ENCODE measurements at regions not wholly inside any gene's neighbourhood (a gene's known extent, or its start where the extent isn't known, plus 50 kb on each side); places are given as distances from the start of the nearest gene placed in this dataset.

DNA sequence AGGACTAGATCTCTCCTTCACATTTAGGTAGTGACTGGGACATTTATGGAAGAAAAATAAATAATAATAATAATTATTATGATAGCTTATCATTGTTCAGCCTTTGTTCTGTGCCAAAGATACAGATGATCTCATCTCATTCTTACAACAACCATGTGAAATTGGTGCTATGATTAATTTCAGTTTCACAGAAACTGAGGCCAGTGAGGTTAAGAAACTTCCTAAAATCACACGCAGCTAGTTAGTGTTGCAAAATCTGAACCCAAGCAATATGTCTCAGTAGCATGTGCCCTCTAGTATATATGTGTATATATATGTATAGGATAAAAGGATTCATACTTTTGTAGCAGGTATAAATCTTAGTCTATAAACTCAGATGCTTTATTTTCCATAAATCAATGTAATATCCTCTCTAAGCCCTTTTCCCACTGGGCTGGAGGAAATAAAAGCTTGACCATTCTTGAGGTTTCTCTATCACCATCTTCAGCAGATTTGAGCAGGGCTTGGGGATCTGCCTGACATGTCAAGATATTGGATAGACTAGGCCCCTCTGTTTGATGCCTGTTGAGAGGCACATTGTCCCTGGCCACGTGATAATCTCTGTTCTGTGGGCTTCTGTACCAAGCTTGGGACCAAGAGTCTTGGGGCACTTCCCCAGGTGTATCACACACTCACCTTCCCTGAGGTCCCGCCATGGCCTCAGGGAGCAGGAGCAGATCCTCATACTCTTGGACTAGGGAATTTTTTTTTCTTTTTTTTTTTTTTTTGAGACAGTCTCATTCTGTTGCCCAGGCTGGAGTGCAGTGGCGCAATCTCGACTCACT lies 172.6 kb upstream of the NRP1 start:
- Histone ChIP-seq H3K9me3 (ENCODE audit: insufficient read depth, low read depth, low read length) (peaks cover 3% of the 10 kb centered on the region; the same call in 1 of the 2 replicates), H3K9ac (ENCODE audit: low read depth, low read length) (no peak overlapping the region), H3K27ac (ENCODE audit: low read depth, low read length) (no peak overlapping the region), H3K4me3 (ENCODE audit: low read length) (no peak overlapping the region), H3K36me3 (ENCODE audit: insufficient read depth, low read length) (no peaks in the 10 kb centered on the region), H3K27me3 (ENCODE audit: insufficient read depth, low read length) (no peaks in the 10 kb centered on the region), H3K4me1 (ENCODE audit: insufficient read depth, low read length) (peaks cover 14% of the 10 kb centered on the region)
- 96% methylated on average over 5 of the region's 5 CpGs for WGBS

DNA sequence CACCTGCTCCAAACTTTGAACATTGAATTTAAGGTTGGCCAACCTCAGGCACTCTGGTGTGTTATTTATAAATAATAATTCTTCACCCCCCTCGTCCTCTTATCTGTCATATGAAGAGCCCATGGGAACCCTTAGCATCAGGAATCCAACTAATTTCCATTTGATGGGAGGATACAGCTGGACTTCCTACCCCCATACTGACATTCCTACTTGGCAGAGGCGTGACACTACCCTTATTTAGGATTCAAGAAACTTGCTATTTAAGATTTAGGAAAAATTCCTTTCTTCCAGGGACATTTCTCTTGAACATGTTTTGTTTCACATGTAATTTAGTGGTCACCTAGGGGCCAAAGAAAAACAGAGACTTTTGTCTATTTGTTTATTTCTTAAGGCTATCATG lies 171.9 kb upstream of the NRP1 start:
- Histone ChIP-seq H3K4me3 (ENCODE audit: low read length) (no peak overlapping the region), H3K27ac (ENCODE audit: low read depth, low read length) (no peak overlapping the region), H3K27me3 (ENCODE audit: insufficient read depth, low read length) (no peaks in the 10 kb centered on the region), H3K36me3 (ENCODE audit: insufficient read depth, low read length) (no peaks in the 10 kb centered on the region), H3K4me1 (ENCODE audit: insufficient read depth, low read length) (peaks cover 14% of the 10 kb centered on the region), H3K9ac (ENCODE audit: low read depth, low read length) (no peak overlapping the region), H3K9me3 (ENCODE audit: insufficient read depth, low read depth, low read length) (peaks cover 6% of the 10 kb centered on the region; the same call in 1 of the 2 replicates)
- WGBS, result 88% methylated on average over 2 of the region's 2 CpGs

DNA sequence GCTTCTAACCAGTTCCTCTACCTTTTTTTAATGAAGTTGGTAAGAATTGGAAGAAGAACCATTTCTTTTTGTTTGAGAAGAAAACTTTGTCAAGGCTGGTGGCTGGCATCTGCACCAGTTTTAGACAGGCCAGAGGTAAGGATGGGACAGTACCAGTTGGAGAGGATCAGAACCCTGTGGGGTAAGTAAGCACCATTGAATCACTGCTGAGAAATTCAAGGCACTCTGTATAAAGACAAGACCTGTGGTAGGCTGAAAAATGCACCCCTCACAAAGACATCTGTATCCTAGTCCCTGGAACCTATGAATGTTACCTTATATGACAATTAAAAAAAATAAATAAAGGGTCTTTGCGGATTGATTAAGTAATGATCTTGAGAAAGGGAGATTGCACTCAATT lies 166.7 kb upstream of the NRP1 start:
- Histone ChIP-seq H3K4me1 (ENCODE audit: insufficient read depth, low read length) (no peaks in the 10 kb centered on the region), H3K27me3 (ENCODE audit: insufficient read depth, low read length) (no peaks in the 10 kb centered on the region), H3K36me3 (ENCODE audit: insufficient read depth, low read length) (no peaks in the 10 kb centered on the region), H3K27ac (ENCODE audit: low read depth, low read length) (no peak overlapping the region), H3K9ac (ENCODE audit: low read depth, low read length) (no peak overlapping the region), H3K4me3 (ENCODE audit: low read length) (no peak overlapping the region), H3K9me3 (ENCODE audit: insufficient read depth, low read depth, low read length) (peaks cover 6% of the 10 kb centered on the region; the same call in 1 of the 2 replicates)
- WGBS, result no CpG with 5 or more reads among the region's 1 CpG

DNA sequence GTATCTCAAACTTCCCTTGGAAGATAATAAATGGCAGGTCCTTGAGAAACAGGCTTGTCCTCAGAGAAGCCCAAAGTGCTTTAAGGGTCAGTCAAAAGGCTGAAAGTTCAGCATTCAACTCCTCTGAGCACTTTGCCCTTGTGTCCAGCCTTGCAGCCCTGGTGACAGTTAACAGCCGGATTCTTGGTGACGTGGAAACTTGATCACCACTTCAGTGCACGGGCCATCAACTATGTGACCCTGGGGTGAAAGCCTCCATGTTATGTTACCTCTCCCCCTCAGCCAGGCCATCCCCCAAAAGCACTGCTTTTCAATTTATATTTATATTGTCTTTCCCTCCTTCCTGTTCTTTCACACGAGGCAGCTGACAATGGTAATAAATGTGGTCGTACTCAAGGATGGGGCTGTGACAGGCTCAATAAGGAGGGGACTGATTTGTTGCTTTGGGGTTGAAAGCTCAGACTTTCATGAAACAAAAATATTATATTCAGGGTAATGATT lies 164.0 kb upstream of the NRP1 start:
- Histone ChIP-seq H3K36me3 (ENCODE audit: insufficient read depth, low read length) (no peaks in the 10 kb centered on the region), H3K9me3 (ENCODE audit: insufficient read depth, low read depth, low read length) (peaks cover 6% of the 10 kb centered on the region; the same call in 1 of the 2 replicates), H3K9ac (ENCODE audit: low read depth, low read length) (no peak overlapping the region), H3K27me3 (ENCODE audit: insufficient read depth, low read length) (no peaks in the 10 kb centered on the region), H3K27ac (ENCODE audit: low read depth, low read length) (no peak overlapping the region), H3K4me3 (ENCODE audit: low read length) (no peak overlapping the region), H3K4me1 (ENCODE audit: insufficient read depth, low read length) (no peaks in the 10 kb centered on the region; the same call in 1 of the 2 replicates)
- 89% methylated on average over 5 of the region's 5 CpGs for WGBS

DNA sequence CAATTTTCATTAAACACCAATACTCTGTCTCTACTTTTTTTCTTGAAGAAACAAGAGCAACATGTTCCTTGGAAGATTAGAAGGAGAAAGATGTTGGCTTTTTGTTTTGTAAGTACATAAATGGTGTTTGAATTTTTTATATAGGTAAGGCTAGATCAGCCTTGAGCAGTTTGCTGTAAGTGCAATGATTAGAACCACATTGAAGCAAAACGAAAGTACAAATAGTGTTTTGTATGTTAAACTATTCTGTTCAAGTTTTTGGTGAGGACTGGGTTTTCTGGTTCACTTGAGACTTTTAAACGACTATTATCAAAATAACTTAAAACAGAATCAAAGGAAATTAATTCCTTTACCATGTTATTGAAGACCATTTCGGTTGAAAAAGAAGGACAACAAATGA lies 162.9 kb upstream of the NRP1 start:
- peaks cover 6% of the 10 kb centered on the region; the same call in 1 of the 2 replicates for H3K9me3 ChIP-seq (ENCODE audit: insufficient read depth, low read depth, low read length)
- no peaks in the 10 kb centered on the region for H3K36me3 ChIP-seq (ENCODE audit: insufficient read depth, low read length)
- no peaks in the 10 kb centered on the region for H3K27me3 ChIP-seq (ENCODE audit: insufficient read depth, low read length)
- no peak overlapping the region for H3K4me3 ChIP-seq (ENCODE audit: low read length)
- no peak overlapping the region for H3K27ac ChIP-seq (ENCODE audit: low read depth, low read length)
- no peak overlapping the region for H3K9ac ChIP-seq (ENCODE audit: low read depth, low read length)
- no peaks in the 10 kb centered on the region; the same call in 1 of the 2 replicates for H3K4me1 ChIP-seq (ENCODE audit: insufficient read depth, low read length)
- WGBS, result 96% methylated on average over 2 of the region's 3 CpGs

DNA sequence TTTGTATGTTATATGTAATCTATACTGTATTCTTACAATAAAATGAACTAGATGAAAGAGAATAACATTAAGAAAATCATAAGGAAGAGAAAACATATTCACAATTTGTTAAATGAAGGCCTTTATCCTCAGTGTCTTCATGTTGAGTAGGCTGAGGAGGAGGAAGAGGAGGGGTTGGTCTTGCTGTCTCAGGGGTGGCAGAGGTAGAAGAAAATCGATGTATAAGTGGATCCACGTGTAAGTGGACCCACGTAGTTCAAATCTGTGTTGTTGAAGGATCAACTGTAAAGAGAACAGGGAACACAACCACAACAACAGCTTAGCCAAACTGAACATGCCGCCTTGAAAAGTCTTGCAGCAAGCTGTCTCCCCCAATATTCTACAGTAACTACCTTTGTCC lies 161.6 kb upstream of the NRP1 start:
- Histone ChIP-seq H3K4me1 (ENCODE audit: insufficient read depth, low read length) (no peaks in the 10 kb centered on the region; the same call in 1 of the 2 replicates), H3K4me3 (ENCODE audit: low read length) (no peak overlapping the region), H3K27me3 (ENCODE audit: insufficient read depth, low read length) (no peaks in the 10 kb centered on the region), H3K9ac (ENCODE audit: low read depth, low read length) (no peak overlapping the region), H3K9me3 (ENCODE audit: insufficient read depth, low read depth, low read length) (no peaks in the 10 kb centered on the region), H3K27ac (ENCODE audit: low read depth, low read length) (no peak overlapping the region), H3K36me3 (ENCODE audit: insufficient read depth, low read length) (no peaks in the 10 kb centered on the region)
- 90% methylated on average over 4 of the region's 4 CpGs for WGBS

DNA sequence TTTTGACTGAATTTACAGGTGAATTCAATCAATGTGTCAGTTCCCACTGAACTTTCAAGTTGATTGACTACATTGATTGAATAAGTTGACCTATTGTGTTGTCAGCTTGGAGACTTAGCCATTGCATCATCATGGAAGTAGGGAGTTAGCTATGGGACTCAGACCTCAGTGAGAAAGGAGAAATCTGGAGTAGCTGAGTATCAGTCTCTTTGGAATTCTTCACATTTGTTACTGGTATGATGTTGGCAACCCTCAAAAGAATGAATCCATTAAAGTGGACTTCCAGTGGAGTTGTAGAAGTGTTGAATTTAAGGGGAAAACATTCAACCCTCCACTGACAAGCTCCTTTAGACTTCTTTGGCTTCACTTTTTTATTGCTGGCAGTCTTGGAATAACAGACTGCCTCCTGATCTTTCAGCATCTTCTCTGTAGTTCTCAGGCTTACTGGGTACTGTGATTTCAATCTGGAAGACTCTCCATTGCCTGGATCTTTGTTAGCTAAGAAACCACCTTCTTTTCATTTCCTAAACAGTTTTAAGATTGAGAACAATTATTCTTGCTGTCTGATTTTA lies 160.3 kb upstream of the NRP1 start:
- no peak overlapping the region for H3K4me3 ChIP-seq (ENCODE audit: low read length)
- H3K27me3 ChIP-seq (ENCODE audit: insufficient read depth, low read length), result no peaks in the 10 kb centered on the region
- no peak overlapping the region for H3K27ac ChIP-seq (ENCODE audit: low read depth, low read length)
- no peaks in the 10 kb centered on the region for H3K36me3 ChIP-seq (ENCODE audit: insufficient read depth, low read length)
- H3K4me1 ChIP-seq (ENCODE audit: insufficient read depth, low read length), result no peaks in the 10 kb centered on the region; the same call in 1 of the 2 replicates
- H3K9me3 ChIP-seq (ENCODE audit: insufficient read depth, low read depth, low read length), result no peaks in the 10 kb centered on the region
- H3K9ac ChIP-seq (ENCODE audit: low read depth, low read length), result no peak overlapping the region

DNA sequence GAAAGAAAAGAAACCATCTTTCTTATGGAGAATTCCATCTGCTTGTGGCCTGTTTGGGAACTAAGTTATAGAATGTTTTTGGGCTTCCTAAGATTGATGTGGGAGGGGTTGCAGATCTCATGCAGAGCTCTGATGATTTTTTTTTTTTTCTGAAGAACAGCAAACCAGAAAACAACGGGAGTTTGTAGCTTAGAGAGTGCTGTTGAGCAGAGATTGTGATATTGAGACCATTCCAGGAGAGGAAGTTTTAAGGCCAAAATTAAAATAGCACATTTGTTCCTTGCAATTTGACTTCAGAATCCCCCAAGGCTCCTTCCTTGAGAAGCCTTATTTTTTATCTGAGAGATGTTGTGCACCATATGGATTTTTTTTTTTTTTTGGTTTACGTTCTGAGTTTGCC lies 159.5 kb upstream of the NRP1 start:
- 95% methylated on average over 1 of the region's 2 CpGs for WGBS

DNA sequence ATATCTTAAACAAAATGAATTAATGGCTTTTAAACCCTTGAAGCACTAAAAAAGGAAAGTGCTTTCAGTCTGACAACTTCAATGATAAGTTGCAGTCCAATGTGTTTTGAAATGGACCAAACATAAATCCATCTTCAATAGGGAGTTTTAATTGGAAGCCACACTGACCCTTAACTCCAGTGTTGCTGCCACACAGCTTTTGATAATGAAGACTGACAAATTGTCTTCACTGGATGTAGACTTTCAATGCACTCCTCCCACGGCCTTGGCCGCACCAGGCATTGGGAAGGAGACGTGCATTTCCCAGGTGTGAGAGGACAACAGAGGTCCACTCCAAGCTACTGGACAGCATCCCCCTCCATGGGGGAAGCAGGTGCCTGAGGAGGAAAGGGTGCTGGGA lies 159.0 kb upstream of the NRP1 start:
- H3K4me1 ChIP-seq (ENCODE audit: insufficient read depth, low read length), result no peaks in the 10 kb centered on the region; the same call in 1 of the 2 replicates
- no peaks in the 10 kb centered on the region for H3K9me3 ChIP-seq (ENCODE audit: insufficient read depth, low read depth, low read length)
- 94% methylated on average over 3 of the region's 3 CpGs for WGBS
- no peaks in the 10 kb centered on the region for H3K36me3 ChIP-seq (ENCODE audit: insufficient read depth, low read length)
- H3K4me3 ChIP-seq (ENCODE audit: low read length), result no peak overlapping the region
- no peak overlapping the region for H3K27ac ChIP-seq (ENCODE audit: low read depth, low read length)
- no peak overlapping the region for H3K9ac ChIP-seq (ENCODE audit: low read depth, low read length)
- no peaks in the 10 kb centered on the region for H3K27me3 ChIP-seq (ENCODE audit: insufficient read depth, low read length)

More for the DNA sequence above, 159.5 kb upstream of the NRP1 start:
- no peaks in the 10 kb centered on the region for H3K36me3 ChIP-seq (ENCODE audit: insufficient read depth, low read length)
- no peak overlapping the region for H3K9ac ChIP-seq (ENCODE audit: low read depth, low read length)
- no peaks in the 10 kb centered on the region for H3K27me3 ChIP-seq (ENCODE audit: insufficient read depth, low read length)
- no peaks in the 10 kb centered on the region for H3K9me3 ChIP-seq (ENCODE audit: insufficient read depth, low read depth, low read length)
- H3K27ac ChIP-seq (ENCODE audit: low read depth, low read length), result no peak overlapping the region
- no peak overlapping the region for H3K4me3 ChIP-seq (ENCODE audit: low read length)
- H3K4me1 ChIP-seq (ENCODE audit: insufficient read depth, low read length), result no peaks in the 10 kb centered on the region; the same call in 1 of the 2 replicates

DNA sequence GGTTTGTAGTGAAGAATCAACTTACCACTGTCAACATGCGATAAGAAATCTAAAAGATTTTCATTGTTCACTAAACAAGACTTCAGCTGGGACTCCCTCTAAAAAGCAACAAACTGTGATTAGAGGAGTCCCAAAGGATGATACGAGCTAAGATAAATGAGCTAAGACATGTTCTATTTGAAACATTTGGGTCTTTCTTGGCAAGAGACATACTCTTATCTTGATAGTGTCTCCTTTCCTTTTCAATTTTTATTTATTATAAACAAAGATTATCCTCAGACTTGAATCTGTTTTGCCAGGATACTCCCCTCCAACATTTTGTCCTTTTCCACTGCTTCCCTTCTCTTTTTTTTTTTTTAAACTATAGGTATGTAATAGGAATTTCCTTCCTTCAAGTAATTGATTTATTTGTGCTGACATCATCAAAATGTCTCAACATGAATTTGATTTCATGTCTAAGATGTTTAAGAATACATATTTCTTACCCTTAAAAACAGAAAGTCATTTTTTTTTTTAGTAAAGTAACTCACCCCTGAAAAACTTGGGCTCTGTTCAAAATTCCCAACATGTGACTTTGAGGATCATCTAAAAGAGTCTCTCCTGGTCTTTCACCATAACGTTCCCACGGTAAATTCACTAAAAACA lies 158.4 kb upstream of the NRP1 start:
- Histone ChIP-seq H3K36me3 (ENCODE audit: insufficient read depth, low read length) (no peaks in the 10 kb centered on the region), H3K27me3 (ENCODE audit: insufficient read depth, low read length) (no peaks in the 10 kb centered on the region), H3K27ac (ENCODE audit: low read depth, low read length) (no peak overlapping the region), H3K4me1 (ENCODE audit: insufficient read depth, low read length) (no peaks in the 10 kb centered on the region; the same call in 1 of the 2 replicates), H3K9ac (ENCODE audit: low read depth, low read length) (no peak overlapping the region), H3K9me3 (ENCODE audit: insufficient read depth, low read depth, low read length) (no peaks in the 10 kb centered on the region), H3K4me3 (ENCODE audit: low read length) (no peak overlapping the region)
- WGBS, result over 99% methylated on average over 4 of the region's 4 CpGs
